KBM-7 (cell line): ENCODE measurements at regions not wholly inside any gene's neighbourhood (a gene's known extent, or its start where the extent isn't known, plus 50 kb on each side); places are given as distances from the start of the nearest gene placed in this dataset.

Experiments
- DNase-seq: peaks from one replicate; pipeline ENCODE4 v3.0.0-alpha.2; 2015
- in situ Hi-C: fragments of 300-500 bp; cut with MboI; formaldehyde crosslinking; loops from 2 replicates; pipeline ENCODE4 v1.14.3; 2020; ENCODE audit warnings: low sequenced_read_pairs, low pct_unique_long_range_greater_than_20kb, mixed read lengths

DNA sequence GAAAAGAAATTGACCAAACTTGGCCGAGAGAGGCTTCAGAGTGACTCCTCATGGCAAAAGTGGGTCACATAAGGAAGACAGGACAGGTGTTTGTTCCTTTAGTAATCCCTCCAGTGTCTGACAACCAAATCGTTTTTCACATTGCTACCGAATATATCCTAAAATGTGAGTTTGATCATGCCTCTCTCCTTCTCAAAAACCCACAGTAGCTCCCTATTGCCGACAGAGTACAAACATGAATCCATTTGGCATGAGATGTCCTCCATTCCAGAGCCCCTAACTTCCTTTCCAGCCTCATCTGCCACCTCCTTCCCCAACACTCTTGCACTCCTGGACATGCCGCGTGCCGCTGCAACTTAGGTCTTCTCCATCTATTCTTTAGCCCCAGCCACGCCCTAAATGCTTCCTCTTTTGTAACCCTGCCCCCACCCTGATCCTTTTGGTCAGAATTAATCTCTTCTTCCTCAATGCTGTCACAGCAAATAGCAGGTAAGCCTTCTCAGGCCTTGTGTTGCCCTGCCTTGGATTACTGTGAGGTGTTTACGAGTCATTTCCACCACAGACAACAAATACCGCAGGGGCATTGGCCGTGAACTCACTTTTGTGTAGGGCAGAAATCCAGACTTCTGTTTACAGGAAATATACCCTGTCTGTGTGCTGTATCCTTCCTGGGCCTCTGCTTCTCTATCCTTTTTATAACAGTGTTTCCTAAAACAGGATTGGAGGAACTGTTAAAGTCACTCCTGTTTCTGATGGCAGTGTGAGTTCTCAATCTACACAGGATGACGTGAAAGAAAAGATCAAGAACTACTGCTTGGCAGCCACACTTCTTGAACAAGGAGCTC is 66.0 kb upstream of the FTH1 start:
- peak; percentile 66 for DNase-seq

DNA sequence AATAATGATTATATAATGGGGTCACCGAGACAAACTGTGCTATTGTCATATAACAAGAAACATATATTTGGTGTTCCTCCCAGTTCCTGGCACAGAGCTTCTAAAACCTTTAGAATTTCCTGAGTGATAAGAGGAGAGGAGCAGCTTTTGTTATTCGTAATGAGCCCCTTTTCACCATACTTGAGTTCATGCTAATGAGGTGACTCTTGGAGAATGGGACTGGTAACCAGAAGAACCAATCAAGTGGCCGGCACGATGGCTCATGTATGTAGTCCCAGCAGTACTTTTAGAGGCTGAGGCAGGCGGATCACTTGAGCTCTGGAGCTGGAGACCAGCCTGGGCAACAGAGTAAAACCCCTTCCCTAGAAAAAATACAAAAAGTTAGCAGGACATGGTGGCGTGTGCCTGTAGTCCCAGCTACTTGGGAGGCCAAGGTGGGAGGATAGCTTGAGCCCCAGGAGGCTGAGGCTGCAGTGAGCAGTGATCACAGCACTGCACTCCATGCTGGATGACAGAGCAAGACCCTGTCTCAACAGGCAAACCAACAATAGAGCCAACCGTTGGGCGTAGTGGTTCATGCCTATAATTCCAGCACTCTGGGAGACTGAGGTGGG is 62.7 kb upstream of the FTH1 start:
- no peak for DNase-seq
- in situ Hi-C loops = no loop called here

More for the DNA sequence above, 66.0 kb upstream of the FTH1 start:
- in situ Hi-C loops = no loop called here

DNA sequence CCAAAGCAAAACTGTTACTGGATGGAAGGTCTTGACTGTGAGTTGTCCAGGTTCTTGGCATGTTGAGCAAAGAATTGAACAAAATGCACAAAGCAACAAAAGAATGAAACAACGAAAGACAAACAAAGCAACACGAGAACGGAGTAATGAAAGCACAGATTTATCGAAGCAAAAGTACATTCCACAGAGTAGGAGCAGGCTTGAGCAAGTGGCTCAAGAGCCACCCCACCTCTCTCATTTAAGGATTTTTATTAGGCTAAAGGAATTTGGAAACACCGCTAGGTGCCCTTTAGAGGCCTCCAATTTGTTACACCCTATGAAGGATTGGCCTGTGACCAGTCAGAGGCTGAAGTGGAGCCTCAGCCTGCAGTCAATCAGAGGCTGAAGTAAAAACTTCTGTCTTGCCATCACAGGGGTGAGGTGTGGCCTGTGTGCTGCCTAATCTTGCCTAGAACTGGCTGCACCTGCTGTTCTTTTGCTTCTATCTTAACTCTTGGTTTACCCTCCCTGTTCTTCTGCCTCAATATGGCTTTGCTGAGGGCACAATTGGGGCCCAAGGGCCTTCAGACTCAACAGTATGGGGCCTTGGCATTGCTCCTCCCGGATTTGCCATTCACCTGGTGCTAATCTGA is 59.4 kb upstream of the FTH1 start:
- in situ Hi-C loops = no loop called here
- no peak for DNase-seq

DNA sequence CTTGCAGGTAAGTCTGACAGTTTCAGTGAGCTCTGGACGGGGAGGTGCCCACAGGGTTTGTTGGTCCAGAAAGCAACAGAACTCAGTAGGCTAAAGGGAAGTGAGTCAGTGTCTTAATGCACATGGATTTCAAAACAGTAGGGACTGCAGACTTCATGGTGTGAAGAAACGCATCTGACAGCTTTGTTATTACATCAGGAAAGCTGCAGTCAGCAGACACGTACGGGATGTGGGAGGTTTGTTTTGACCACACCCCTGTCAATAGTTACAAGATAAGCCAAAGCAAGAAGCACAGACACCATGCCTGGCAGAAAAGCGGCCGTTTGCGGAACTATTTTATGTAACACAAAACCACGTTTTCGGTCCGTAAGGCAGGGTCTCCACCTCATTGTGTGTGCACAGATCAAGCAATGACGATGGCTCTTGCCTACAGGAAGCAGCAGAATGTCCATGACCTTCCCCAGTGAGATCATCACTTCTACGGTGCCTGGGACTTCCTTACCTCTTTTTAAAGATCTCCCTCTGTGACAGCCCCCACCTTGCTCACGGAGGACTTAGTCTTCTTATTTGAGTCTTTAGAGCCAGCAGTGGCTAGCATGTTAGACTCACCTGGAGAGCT is 58.2 kb upstream of the FTH1 start:
- in situ Hi-C loops = no loop called here
- DNase-seq = peak; percentile 98

DNA sequence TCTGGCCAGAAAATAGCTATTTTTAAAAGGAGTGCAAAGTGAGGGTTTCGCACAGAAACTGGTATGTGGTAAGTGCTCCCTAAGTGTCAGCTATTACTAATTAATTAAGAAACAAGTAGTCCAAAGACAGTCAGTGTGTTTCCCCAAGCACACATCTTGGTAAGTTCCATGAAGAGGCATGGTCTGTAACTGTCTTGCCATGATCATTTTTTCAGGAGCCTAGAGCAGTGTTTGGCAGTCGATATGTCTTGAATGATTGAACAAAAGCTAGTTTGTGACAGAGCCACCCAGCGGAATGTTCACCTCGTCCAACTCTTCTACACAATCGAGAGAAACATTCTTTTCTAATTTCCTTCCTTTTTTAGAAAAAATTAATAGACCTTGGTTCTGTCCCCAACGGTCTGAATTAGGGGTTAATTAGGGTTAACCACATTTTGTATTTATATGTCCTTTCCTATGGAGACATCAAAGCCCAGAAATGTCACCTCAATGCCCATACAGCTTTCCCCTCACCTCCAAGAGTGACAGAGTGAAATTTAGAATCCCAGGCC is 57.6 kb upstream of the FTH1 start:
- in situ Hi-C loops = no loop called here
- no peak for DNase-seq

DNA sequence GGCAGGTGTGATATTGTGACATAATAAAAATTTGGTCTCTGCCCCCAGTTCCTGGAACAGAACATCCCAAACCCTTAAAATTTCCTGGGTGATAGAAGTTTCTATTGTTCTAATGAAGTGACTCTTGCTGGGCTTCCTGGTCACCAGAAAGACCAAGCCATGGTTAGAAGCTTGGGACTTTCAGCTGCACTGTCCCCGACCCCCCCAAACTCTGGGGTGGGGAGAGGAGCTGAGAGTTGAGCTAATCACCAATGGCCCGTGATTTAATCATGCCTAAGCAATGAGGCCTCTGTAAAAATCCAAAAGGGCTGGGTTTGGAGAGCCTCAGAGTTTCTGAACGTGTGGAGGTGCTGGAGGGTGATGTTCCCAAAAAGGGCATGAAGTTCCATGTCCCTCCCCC is 54.8 kb upstream of the FTH1 start:
- in situ Hi-C loops = no loop called here
- no peak for DNase-seq

DNA sequence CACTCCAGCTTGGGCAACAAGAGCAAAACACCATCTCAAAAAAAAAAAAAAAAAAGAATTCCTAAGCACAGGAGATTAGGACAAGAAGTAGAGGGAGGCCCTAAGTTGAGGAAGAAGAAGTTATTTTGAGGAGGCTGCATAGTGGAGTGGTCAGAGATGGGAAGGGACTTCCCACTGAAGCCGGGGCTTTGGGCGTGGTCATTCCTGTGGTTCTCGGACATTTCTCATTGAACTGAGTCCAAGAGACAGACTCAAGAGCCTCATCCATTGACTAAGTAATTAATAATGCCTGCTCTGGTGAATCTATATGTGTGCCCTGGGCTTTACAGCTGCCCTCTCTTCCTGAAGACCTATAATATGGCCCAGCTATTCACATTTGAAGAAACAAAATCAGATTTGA is 53.2 kb upstream of the FTH1 start:
- in situ Hi-C loops = no loop called here

DNA sequence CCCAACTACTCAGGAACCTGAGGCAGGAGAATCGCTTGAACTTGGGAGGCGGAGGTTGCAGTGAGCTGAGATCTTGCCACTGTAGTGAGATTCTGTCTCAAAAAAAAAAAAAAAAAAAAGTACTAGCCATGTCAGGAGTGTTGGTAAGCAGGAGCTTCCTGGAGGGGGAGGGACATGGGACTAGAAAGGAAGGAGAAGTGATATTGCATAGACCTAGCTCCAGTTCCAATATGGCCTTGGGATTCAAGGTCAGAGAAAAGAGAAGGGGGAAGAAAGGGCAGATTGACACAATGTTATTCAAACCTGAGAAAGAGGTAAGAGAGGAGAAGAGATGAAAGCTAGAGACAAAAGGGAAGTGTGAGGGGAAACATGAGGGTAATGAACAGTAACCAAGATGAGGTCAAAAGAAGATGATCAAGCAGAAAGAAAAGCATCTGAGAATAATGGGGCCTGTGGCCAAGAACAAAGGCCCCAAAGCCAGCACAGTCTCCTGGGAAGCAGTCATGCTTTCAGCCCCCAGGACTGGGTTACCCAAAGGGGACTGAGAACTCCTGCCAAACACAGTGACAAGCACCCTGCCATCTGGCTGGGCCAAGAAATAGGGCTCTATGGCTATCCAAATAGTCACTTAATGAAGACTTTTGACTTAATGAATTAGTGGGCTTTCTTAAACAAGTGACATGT is 51.7 kb upstream of the FTH1 start:
- in situ Hi-C loops = no loop called here
- DNase-seq = peak; percentile 29

More for the DNA sequence above, 53.2 kb upstream of the FTH1 start:
- no peak for DNase-seq

DNA sequence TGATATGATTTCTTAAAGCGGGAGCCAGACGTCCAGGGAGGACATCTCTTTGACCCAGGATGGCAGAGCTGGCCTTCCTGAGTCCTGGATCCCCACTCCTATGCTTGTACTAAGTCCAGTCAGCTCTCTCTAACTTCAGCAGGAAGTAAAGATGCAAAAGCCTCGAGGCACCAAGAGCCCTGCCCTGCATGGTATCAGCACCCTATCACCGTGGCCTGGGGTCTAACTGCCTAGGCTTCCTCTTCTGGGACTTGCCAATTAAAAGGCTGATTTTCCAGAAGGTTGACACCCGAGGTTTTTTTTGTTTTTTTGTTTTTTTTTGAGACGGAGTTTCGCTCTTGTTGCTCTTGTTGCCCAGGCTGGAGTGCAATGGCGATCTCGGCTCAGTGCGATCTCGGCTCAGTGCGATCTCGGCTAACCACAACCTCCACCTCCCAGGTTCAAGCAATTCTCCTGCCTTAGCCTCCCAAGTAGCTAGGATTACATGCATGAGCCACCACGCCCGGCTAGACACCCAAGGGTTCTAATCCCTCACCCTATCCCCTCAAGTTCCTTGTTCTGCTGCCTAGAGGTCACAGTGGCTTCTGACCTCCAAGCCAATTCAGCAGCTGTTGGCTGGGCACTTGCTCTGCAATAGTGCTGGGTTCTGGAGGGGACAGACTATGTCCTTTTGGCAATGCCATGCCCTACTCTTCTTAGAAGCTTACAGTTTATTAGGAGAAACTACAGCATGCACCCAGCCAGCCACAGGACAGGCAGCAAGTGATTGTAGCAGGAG is 50.6 kb upstream of the FTH1 start:
- no peak for DNase-seq
- in situ Hi-C loops = no loop called here
